Neural progenitor cell (in vitro differentiated cells): ENCODE measurements at regions not wholly inside any gene's neighbourhood (a gene's known extent, or its start where the extent isn't known, plus 50 kb on each side); places are given as distances from the start of the nearest gene placed in this dataset.

ENCODE experiments used
- EZH2 ChIP-seq: fragments of 200-600 bp; sonication (generic); IDR thresholded peaks from 2 replicates; pipeline ENCODE4 v1.6.1; 2017; ENCODE audit warnings: antibody characterized with exemption, mild to moderate bottlenecking, moderate library complexity
- TF ChIP-seq, protein P1 (sequence below): fragments of 200-600 bp; sonication (generic); IDR thresholded peaks from 2 replicates; pipeline ENCODE4 v1.5.1; 2017; ENCODE audit warnings: antibody characterized with exemption, mild to moderate bottlenecking

DNA sequence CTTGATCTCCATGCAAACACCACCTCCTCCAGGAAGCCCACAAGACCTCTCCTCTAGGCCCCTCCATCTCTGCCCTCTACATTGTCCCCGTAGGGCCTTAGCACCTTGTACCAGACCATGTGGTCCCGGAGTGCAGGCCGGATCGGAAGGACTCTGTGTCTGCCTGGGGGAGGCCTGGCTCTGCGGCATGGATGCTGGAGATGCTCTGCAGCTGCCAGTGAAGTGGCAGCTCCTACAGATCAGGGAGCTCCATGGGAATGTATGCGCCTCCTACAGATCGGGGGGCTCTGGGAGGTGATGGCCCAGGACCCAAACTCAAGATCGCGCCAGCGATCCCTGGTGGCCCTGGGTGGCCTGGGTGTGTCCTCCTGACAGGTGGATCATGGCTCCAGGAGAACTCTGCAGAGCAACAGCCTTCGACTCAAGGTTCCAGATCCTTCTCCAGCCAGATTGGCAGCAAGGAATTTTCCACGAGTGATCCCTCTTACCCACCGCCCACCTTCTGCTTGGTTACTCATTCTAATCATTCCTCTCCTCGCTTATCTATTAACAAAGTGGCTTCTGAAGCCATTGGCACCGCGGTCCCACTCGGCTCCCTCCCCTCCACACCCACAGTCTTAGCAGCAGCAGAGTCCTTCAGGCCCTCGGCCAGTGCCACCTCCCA is 67.3 kb downstream of the ADRA2C start:
- TF ChIP-seq EZH2 = no peak
- TF ChIP-seq, protein P1, sequence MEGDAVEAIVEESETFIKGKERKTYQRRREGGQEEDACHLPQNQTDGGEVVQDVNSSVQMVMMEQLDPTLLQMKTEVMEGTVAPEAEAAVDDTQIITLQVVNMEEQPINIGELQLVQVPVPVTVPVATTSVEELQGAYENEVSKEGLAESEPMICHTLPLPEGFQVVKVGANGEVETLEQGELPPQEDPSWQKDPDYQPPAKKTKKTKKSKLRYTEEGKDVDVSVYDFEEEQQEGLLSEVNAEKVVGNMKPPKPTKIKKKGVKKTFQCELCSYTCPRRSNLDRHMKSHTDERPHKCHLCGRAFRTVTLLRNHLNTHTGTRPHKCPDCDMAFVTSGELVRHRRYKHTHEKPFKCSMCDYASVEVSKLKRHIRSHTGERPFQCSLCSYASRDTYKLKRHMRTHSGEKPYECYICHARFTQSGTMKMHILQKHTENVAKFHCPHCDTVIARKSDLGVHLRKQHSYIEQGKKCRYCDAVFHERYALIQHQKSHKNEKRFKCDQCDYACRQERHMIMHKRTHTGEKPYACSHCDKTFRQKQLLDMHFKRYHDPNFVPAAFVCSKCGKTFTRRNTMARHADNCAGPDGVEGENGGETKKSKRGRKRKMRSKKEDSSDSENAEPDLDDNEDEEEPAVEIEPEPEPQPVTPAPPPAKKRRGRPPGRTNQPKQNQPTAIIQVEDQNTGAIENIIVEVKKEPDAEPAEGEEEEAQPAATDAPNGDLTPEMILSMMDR = no peak
